SK-N-SH (cell line): ENCODE measurements at regions not wholly inside any gene's neighbourhood (a gene's known extent, or its start where the extent isn't known, plus 50 kb on each side); places are given as distances from the start of the nearest gene placed in this dataset.

Experiments used
- CTCF ChIP-seq: fragments of 200-600 bp; sonication (generic); IDR thresholded peaks from 2 replicates; pipeline ENCODE4 v1.6.1; 2017; ENCODE audit warnings: antibody characterized with exemption, mild to moderate bottlenecking, moderate library complexity
- EP300 ChIP-seq, 2 experiments: IDR thresholded peaks; 2 replicates each; pipeline versions ENCODE4 v1.4.0 to v1.6.1; 2012; ENCODE audit warnings: borderline replicate concordance in 1 of 2, low read depth in 1 of 2, low read length in 1 of 2
- EZH2phosphoT487 ChIP-seq: fragments of 200-600 bp; sonication (generic); IDR thresholded peaks from 2 replicates; pipeline ENCODE4 v1.6.1; 2017; ENCODE audit warnings: low read depth, mixed run types, mild to moderate bottlenecking, antibody characterized with exemption, moderate library complexity, borderline replicate concordance
- FOXM1 ChIP-seq: IDR thresholded peaks from 2 replicates; pipeline ENCODE4 v1.4.0; 2012; ENCODE audit warnings: low read depth, mild to moderate bottlenecking
- MXI1 ChIP-seq: IDR thresholded peaks from 2 replicates; pipeline ENCODE4 v1.6.1; 2012; ENCODE audit warnings: mild to moderate bottlenecking, low read depth, low read length, improper control_type of control experiment
- NRF1 ChIP-seq: IDR thresholded peaks from 2 replicates; pipeline ENCODE4 v1.6.1; 2012; ENCODE audit warnings: low read depth, mild to moderate bottlenecking, low read length
- POLR2AphosphoS5 ChIP-seq: IDR thresholded peaks from 2 replicates; pipeline ENCODE4 v1.6.1; 2012; ENCODE audit warnings: low read depth, low read length
- RAD21 ChIP-seq: IDR thresholded peaks from 2 replicates; pipeline ENCODE4 v1.6.1; 2012; ENCODE audit warnings: mild to moderate bottlenecking, low read length
- RCOR1 ChIP-seq: fragments of 150-350 bp; IDR thresholded peaks from 2 replicates; pipeline ENCODE4 v1.6.1; 2017; ENCODE audit warnings: antibody characterized with exemption, low read length
- REST ChIP-seq: IDR thresholded peaks from 2 replicates; pipeline ENCODE4 v1.6.1; 2012; ENCODE audit warnings: mild to moderate bottlenecking, low read depth, low read length, moderate library complexity
- RFX5 ChIP-seq: IDR thresholded peaks from 2 replicates; pipeline ENCODE4 v1.6.1; 2012; ENCODE audit warnings: mild to moderate bottlenecking, improper control_type of control experiment, low read length
- RXRA ChIP-seq: IDR thresholded peaks from 2 replicates; pipeline ENCODE4 v1.4.0; 2012; ENCODE audit warnings: low read depth, mild to moderate bottlenecking, borderline replicate concordance
- YY1 ChIP-seq: IDR thresholded peaks from 2 replicates; pipeline ENCODE4 v1.4.0; 2012; ENCODE audit warnings: low read depth, mild to moderate bottlenecking
- TF ChIP-seq, protein P1 (sequence below): IDR thresholded peaks from 2 replicates; pipeline ENCODE4 v1.4.0; 2012; ENCODE audit warnings: low read depth, borderline replicate concordance

DNA sequence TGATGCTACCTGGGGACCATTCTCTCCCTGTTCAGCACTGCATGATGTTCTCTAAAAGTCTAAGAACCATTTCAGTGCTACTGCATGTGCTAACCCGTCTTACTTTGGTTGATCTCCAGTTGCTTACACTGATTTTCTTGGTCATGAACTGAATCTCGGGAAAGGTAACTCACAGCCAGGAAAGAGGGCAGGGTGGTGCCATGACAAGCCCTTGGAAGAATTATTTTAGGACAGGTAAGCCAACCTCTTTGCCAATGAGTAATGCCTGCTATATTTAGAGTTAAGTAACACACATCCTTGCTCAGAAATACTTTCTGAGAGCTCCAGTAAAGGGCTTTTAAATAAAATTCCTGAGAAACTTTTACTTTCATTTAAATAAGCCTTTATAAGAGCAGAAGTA is 126.7 kb downstream of the ARL4A start:
- no peak for TF ChIP-seq CTCF
- TF ChIP-seq RXRA = no peak
- no peak for TF ChIP-seq POLR2AphosphoS5
- no peak for TF ChIP-seq YY1
- no peak for TF ChIP-seq RCOR1
- no peak for TF ChIP-seq FOXM1
- no peak for TF ChIP-seq EP300 (IDR thresholded peaks at IDR 0.05; ENCODE audit: borderline replicate concordance in 1 of 2, low read depth in 1 of 2, low read length in 1 of 2)
- TF ChIP-seq, protein P1, sequence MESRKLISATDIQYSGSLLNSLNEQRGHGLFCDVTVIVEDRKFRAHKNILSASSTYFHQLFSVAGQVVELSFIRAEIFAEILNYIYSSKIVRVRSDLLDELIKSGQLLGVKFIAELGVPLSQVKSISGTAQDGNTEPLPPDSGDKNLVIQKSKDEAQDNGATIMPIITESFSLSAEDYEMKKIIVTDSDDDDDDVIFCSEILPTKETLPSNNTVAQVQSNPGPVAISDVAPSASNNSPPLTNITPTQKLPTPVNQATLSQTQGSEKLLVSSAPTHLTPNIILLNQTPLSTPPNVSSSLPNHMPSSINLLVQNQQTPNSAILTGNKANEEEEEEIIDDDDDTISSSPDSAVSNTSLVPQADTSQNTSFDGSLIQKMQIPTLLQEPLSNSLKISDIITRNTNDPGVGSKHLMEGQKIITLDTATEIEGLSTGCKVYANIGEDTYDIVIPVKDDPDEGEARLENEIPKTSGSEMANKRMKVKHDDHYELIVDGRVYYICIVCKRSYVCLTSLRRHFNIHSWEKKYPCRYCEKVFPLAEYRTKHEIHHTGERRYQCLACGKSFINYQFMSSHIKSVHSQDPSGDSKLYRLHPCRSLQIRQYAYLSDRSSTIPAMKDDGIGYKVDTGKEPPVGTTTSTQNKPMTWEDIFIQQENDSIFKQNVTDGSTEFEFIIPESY = no peak
- no peak for TF ChIP-seq RAD21
- TF ChIP-seq MXI1 = no peak
- no peak for TF ChIP-seq EZH2phosphoT487
- TF ChIP-seq RFX5 = no peak
- no peak for TF ChIP-seq NRF1
- TF ChIP-seq REST = no peak
